GM19372 (cell line): ENCODE measurements at regions not wholly inside any gene's neighbourhood (a gene's known extent, or its start where the extent isn't known, plus 50 kb on each side); places are given as distances from the start of the nearest gene placed in this dataset.
"Not testable (repeated sequence)": the region's sequence is repeated elsewhere in the genome, so short reads cannot be mapped to it uniquely, and the experiment has no call there.

Experiments used
- ATAC-seq: cut with Tn5 transposase; IDR thresholded peaks from one replicate; pipeline ENCODE4 v1.9.1; 2021; ENCODE audit warnings: mild to moderate bottlenecking, low read depth, moderate library complexity; ENCODE audit not compliant: unreplicated experiment

DNA sequence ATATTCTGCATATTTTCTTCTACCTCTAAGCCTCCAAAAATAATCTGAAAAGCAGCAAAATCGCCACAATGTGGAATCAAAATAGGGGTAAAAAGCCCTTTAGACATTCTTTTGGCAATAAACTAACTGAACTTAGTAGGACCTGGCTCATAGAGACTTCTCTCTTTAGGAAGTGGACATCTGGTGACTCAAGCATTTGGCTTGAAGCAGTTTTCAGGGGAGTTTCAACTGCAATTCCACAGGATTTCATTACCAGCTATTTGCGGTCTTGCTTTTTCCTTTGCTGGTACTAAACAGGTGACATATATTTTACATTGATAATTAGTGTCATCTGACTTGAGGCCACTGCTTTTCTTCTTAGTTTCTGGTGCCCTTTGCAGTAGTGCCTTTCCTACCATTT is 173.2 kb upstream of the FBN2 start:
- no peak for ATAC-seq

DNA sequence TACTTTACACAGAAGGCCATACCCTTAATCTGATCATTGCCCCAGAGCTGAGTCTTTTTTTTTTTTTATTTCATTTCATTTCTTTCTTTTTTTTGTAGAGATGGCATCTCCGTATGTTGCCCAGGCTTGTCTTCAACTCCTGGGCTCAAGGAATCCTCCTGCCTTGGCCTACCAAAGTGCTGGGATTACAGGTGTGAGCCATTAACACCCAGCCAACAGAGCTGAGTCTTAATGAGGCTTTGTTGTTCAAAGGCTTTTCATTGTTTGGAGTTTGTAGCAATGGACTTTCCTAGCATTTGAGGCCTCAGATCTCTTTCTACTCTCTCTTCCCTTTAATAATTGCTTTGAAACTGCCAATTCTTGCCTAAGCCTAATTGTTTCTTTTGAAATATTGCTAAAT is 176.5 kb upstream of the FBN2 start:
- no peak for ATAC-seq

DNA sequence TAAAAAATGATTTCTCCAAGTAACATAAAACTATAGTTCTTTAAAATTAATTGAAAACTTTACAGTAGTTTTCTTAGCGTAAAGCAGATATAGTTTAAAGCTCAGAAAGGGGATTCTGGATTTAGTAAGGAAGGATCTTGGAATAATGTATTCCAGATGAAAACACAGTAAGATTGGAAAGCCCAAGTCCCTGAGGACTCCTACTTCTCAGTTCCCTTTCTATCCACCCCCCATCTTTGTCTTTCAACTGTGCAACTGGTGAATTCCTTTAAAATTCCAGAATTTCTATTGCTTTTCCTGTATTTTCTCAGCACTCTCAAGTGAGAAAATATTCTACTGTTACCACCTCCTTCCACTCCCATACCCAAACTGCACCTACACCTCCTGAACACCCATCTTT is 184.5 kb upstream of the FBN2 start:
- ATAC-seq: no peak

DNA sequence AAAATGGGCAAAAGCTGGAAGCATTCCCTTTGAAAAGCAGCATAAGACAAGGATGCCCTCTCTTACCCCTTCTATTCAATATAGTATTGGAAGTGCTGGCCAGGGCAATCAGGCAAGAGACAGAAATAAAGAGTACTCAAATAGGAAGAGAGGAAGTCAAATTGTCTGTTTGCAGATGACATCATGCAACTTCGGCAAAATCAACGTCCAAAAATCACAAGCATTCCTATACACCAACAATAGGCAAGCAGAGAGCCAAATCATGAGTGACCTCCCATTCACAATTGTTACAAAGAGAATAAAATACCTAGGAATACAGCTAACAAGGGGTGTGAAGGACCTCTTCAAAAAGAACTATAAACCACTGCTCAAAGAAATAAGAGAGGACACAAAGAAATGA is 192.0 kb upstream of the FBN2 start:
- ATAC-seq: not testable (repeated sequence)

DNA sequence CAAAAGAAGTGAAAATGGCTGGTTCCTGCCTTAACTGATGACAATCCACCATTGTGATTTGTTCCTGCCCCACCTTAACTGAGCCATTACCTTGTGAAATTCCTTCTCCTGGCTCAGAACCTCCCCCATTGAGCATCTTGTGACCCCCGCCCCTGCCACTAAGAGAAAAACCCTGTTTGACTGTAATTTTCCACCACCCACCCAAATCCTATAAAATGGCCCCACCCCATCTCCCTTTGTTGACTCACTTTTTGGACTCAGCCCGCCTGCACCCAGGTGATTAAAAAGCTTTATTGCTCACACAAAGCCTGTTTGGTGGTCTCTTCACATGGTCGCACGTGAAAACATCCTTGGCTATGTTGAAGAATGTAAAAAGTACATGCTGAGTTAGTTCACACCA is 197.6 kb upstream of the FBN2 start:
- ATAC-seq: not testable (repeated sequence)

DNA sequence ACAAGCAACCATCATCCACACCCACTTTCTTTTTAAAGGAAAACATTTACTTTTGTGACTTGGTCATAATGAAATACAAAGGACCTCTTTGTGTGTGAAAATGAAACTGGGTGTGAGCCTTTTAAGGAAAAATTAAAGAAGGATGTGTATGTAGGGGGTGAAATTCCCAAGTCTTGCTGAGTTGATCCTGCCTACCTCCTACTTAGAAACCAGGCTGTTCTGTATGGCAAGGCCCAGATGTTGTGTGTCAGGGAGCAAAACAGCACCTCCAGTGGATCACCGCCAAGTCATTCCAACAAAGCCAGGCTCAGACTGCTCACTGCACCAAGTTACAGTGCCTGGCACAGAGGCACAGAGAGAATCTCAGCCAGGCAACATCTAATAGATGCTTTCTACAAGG is 198.5 kb upstream of the FBN2 start:
- no peak for ATAC-seq

DNA sequence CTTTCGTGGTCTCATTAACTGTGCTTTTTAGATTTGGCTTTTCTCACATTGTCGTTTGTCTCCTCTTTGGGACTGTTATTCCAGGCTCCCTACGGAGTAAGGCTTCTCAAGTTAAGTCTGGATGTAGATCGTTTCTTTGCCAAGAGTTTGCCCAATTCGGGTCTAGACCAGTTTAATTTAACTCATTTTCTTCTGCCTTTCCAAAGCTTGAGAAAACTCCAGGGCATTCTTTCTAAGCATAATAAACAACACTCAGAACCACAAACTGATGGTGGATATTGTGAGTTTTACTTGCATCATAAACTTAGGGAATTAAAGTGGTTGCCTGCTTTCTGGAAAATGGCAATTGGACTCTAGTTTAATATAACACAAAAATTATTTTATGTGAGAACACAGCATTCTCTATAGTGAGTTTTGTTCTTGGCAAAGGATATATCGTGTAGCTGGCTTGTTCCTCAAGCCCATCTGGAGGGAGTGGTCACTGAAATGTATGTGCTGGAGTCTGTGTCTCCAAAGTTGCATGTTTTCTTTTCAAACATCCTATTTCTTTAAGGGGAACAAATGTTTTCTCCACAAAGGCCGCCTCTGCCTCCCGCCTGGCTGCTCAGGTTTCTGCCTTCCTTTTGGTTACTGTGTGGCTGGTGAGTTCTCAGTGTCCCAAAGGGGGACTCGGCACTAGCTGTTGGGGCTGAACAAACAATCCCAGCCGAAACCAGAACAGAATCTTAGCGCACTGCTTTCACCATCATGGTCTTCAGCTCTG is 211.3 kb upstream of the FBN2 start:
- no peak for ATAC-seq

DNA sequence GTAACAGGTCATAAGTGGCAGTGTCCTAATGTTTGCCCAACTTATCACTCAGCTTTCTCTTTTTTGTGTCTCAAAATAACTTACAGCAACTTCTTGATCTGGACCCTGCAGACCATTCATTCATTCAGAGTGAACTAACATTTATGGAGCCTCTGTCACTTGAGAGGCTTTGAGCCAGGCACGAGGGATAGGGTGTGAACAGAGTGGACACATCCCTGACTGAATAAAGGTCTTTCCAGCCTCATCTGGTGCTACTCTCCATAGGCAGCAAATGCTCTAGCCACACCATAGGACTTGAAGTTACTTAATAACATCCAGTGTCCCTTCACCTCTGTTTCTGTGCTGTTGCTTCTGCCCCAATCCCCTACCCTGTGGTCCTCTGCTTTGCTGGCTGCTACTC is 212.1 kb upstream of the FBN2 start:
- no peak for ATAC-seq

DNA sequence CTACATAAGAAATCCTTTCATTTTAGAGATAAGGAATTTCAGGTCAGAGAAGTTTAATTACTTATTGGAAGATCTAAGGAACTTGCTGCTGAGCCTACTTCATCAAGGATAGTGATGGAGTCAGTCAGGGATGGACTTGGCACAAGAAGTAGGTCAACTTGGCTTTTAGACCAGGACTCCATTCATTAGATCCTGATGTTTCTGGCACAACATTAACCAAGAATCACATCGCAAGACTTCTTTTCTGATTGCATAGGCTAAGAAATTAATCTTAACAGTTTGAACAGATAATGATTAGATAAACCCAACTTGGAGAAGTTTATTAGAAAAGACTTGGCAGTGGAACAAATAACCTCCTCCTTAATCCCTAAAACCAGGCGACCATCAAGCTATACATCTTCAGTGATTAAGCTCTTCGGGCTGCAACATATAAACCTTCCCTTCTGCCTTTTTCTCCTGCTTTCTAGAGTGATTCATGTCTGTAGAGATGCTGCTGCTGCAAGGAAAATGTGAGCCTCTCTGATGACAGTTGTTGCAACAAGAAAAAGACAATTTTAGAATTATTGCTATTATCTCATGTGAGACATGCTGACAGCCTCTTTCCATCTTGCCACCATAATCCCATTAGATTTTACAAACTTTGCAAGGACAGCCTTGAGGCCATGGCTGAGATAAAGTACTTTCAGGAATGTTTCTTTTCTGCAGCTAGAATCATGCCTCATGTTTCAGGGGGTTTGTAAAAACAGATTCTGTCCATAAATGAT is 207.9 kb upstream of the SLC27A6 start:
- no peak for ATAC-seq

DNA sequence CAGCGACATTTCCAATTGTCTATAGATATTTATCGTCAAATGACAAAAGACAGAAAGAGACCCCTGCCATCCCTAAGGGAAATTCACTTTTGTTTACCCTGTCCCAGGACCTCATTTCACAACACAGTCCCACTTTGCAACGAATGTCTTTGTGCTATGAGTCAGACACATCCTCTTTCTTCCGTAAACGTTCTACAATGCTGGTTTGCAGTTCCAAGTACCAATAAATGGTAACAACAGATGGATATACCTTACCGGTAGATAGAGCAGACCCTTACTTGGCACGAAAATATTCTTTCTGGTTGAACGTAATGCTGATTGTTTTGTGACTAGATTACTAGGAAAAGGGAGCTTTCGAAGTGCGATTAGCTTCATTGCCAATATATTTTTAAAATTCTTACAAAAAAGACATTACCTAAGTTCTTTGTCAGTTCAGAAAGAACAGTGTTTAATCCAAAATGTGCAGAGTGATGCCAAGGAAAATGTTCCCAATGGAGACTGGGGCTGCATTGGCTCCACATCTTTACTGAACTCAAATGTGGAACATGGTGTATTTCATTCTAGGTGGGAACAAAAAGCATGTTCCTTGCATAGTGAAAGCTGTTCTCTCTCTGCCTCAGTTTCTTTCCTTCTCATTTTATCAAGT is 202.5 kb upstream of the SLC27A6 start:
- no peak for ATAC-seq

DNA sequence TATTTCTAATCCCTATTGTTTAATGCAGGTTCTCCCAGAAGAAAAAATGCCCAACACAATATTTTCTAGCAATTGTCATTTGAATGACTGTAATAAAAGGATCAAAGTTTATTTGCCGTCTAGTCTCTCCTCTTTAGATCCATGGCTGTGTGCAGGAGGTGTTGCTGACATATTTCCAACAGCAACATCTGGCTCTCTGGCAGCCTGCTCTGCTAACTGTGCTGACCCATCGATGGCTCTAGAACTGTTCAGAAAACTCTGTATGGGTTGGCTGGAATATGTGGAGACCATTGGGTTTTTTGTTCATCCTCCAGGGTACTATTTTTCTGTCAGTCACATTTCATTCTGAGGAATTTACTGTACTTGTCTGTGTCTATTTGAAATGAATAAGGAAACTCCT is 202.0 kb upstream of the SLC27A6 start:
- no peak for ATAC-seq

DNA sequence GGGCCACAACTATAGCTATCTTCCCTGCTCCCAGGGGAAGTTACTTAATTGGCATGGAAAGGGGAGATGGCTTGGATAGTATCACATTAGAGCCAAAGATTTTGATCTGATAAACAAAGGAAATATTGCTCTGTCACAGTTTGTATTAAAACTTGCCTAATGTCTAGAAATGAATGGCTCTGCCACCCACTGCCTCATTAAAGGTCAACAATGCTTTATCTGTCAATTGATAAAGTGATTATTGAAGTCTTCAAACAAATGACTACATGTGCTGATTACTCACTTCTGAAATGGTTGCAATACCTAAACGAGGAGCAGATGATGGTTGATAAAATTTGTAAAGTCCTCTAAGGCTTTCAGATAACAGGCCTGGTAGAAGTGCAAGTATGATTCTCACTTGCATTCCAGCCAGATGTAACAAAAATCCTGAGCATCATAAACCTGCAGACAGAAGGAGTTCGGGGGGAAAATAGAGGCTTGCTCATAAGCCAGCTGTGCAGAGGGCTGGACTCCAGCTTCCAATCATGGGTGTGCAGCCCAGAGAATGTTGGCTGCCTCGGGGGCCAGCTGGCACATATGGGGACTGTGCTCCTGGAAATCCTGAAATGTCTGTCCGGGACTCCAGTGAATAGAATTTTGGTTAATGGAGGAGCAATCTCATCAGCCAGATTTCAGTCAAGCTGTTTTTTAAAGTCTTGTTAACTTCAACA is 200.5 kb upstream of the SLC27A6 start:
- ATAC-seq: no peak

DNA sequence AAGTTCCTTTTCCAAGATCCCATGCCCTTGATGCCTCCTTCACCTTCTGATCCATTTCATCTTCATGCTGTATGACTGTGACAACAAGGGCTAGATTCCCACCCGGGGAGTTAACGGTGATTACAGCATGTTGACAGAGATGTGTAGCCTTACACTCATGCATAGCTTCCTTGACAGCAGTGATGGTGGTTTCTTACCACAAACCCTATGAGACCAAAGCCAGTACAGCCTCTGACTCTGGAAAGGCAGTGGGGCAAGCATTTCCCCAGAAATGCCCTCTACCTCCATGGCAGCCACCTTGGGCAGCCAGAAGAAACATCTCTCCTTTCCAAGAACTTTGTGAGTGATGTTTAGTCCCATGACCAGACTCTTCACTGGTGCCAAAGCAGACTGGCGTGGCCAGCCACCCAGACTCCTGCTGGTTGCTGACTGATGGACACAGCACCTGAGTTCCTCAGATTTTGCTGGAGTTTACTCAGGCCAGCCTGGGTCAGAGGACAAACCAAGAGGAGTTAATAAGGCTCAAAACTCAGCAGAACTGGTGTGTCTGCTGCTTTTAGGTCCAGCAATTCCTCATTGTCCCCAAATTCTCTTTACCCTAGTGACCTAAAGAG is 199.7 kb upstream of the SLC27A6 start:
- no peak for ATAC-seq

DNA sequence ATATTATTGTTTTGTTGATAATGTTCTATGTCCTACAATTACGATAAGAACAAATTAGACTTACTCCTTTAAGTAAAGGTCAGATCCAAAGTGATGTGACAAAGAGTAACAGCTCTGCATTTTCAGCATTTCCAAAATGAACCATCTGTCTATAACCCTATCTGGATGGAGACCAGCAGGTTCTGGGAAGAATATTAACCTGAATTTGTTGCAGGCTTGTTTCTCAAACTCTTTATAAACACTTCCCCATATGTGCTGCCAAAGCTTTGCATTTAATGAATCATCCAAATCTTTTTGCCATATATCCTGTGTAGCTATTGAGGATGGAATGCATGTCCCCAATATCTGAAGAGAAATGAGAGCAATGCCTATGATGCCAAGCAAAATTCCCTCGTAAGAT is 198.9 kb upstream of the SLC27A6 start:
- ATAC-seq: no peak

DNA sequence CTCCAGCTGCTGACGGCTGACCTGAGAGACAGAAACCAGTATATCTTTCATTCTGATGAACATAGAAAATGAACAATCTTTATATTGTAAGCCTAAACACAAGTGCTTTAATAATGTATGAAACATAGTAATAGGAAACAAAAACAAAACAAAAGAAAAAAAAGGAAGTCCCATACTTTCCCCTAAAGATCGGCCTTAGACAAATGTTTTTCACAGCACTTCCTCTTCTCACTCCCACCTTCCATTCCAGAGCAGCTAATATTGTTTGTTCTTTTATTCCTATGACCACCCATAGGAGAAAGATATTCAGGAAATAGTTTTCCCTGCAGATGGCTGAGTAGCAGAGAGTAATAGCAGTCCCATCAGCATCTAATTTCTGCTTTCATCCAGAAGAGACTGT is 194.4 kb upstream of the SLC27A6 start:
- ATAC-seq: no peak

DNA sequence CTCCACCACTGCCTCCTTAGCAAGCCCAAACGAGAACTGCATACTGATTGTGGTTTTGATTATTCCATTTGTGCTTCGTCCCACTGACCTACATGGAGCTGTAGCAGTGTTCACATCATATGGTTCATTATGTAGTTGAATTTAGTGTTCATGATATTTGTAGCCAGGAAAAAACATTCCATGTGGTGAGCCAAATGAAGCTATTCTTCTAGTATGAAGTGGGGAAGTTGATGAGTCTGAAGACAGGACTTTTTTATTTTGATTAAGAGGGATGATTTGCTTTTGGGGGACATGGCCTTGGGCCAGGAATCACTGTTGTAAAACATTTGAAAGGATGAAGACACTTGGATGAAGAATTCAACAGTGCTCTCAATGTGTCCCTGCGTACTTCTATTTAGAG is 192.9 kb upstream of the SLC27A6 start:
- no peak for ATAC-seq

DNA sequence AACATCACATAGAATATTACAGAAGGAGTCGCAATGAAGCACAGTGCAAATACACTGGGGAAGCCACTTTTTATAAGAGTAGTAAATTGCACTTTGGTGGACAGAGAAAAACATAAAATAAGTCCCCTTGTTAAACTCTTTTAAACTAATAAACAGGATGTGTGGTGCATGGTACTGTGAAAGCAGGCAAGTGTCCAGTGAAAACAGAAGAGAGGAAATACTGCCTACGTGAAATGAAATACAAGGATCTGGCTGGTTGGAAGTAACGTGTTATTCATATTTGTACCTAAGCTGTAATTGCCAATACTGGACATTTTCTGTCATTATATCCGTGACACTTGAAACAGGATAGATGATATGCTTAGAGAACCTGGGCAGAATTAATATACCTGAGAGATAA is 191.9 kb upstream of the SLC27A6 start:
- ATAC-seq: no peak

DNA sequence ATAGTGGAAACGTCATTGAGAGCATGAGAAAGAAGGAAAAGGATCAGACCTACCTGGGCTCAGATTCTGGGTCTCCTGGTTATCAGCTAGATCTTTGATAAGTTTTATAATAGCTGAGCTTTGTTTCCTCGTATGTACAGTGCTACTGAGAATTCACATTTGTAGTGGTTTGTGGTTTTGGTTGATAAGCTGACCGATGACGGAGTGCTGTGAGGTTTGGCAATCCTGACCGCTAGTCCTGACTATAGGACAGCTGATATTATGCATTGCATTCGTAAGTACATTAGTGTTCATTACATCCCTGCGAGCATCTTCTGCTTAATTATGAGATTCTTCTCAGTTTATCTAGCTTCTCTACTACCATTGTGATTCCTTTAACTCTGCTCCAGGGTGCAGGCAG is 190.7 kb upstream of the SLC27A6 start:
- no peak for ATAC-seq

DNA sequence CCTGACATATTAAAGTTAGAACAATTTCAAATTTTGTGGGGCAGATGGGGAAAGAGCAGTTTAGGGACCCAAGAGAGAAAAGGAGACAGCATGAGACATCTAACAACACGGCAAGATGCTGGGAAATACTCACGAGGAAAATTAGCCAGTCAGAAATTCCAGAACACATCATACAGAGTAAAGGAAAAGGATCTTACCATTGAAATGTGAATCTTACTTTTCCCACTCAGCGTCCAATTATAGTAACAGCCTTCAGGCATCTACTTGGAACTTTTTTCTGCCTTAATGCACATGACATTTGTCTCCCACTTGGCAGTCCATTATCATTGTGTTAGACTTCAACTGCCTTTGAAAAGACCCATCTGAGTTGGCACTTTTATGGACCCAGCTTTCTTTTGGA is 189.7 kb upstream of the SLC27A6 start:
- no peak for ATAC-seq

DNA sequence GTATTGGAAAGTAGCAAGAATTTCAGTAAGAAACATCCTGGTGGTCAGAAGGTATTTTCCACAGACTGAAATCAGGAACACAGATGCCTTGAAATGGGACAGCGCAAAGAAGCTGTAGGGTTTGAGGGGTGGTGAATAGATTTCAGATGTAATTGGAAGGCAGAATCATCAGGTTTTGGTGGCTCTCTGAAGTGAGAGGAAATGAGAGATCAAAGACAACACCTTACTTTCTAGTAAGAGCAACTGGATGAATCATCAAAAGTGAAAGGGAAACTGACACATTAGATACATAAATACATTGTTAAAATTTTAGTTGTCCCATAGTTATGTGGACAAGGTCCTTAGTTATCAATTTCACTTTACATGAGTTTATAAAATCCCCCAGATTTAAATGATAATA is 188.2 kb upstream of the SLC27A6 start:
- ATAC-seq: peak; percentile 83

DNA sequence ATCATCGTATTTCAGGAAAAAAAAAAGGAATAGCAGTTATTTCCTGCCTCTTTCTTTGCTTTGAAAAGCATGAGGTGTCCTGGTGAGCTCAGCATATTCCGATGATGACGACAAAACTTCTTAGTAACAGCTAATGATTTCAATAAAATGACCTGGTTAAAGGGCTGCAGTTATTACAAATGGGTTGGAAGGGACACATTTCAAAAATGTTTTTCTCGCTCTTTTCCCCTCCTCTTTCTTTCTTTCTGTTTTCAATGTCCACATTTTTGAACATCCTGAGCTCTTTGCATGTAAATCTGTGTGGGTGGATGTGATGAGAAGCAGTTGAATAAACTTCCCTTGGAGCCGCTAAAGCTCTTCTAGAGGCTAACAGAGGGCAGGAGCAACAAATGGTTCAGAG is 186.8 kb upstream of the SLC27A6 start:
- no peak for ATAC-seq
